ENCODE measurements at regions not wholly inside any gene's neighbourhood (a gene's known extent, or its start where the extent isn't known, plus 50 kb on each side); places are given as distances from the start of the nearest gene placed in this dataset.

- no peaks in the 10 kb centered on the region for H3K27me3 Mint-ChIP-seq
- H3K36me3 Mint-ChIP-seq (ENCODE audit: low read depth), result no peaks in the 10 kb centered on the region
- POLR2A ChIA-PET, result interaction anchor here (0.7 kb wide), 1 partner anchor 52 kb away, joined by 3 read pairs; no protein-coding TSS in a partner anchor
- CTCF ChIA-PET, result no interaction called here
- H3K4me1 Mint-ChIP-seq, result peaks cover 12% of the 10 kb centered on the region
- H3K27ac Mint-ChIP-seq, result no peak overlapping the region
- DNase-seq, result no peak
- no peaks in the 10 kb centered on the region for H3K9me3 Mint-ChIP-seq
- no peak overlapping the region for H3K4me3 Mint-ChIP-seq
These were observed 89.6 kb upstream of the SMNDC1 start for GRCh38 chr10:110394296-110394695.

- ChIA-PET CTCF (interaction anchor here (0.9 to 3.0 kb wide), 3 partner anchors 11 to 38 kb away, joined by 3 to 17 read pairs (median 3); no protein-coding TSS in a partner anchor), POLR2A (no interaction called here)
- H3K27me3 Mint-ChIP-seq, result no peaks in the 10 kb centered on the region
- H3K9me3 Mint-ChIP-seq, result no peaks in the 10 kb centered on the region
- peaks cover 12% of the 10 kb centered on the region for H3K4me1 Mint-ChIP-seq
- H3K36me3 Mint-ChIP-seq (ENCODE audit: low read depth), result no peaks in the 10 kb centered on the region
- H3K27ac Mint-ChIP-seq, result no peak overlapping the region
- DNase-seq, result no peak
- H3K4me3 Mint-ChIP-seq, result no peak overlapping the region
These were observed 90.2 kb upstream of the SMNDC1 start for GRCh38 chr10:110394898-110395297.

GRCh38 chr10:110395350-110396283 lies 90.9 kb upstream of the SMNDC1 start:
- no peaks in the 10 kb centered on the region for H3K36me3 Mint-ChIP-seq (ENCODE audit: low read depth)

GRCh38 chr10:110396284-110396651 lies 91.5 kb upstream of the SMNDC1 start:
- ChIA-PET CTCF (interaction anchor here (0.6 to 3.0 kb wide), 7 partner anchors 10 to 76 kb away, joined by 3 to 17 read pairs (median 4); no protein-coding TSS in a partner anchor), POLR2A (no interaction called here)
- Mint-ChIP-seq H3K9me3 (no peaks in the 10 kb centered on the region), H3K4me3 (no peak overlapping the region), H3K4me1 (peaks cover 14% of the 10 kb centered on the region), H3K27ac (no peak overlapping the region), H3K36me3 (ENCODE audit: low read depth) (no peaks in the 10 kb centered on the region), H3K27me3 (no peaks in the 10 kb centered on the region)
- DNase-seq, result no peak

More at GRCh38 chr10:110395350-110396283, 90.9 kb upstream of the SMNDC1 start:
- Mint-ChIP-seq H3K27ac (no peak overlapping the region), H3K9me3 (no peaks in the 10 kb centered on the region), H3K27me3 (no peaks in the 10 kb centered on the region), H3K4me3 (no peak overlapping the region), H3K4me1 (peaks cover 14% of the 10 kb centered on the region)
- ChIA-PET CTCF (interaction anchor here (0.9 to 3.0 kb wide), 6 partner anchors 10 to 41 kb away, joined by 3 to 17 read pairs (median 4); no protein-coding TSS in a partner anchor), POLR2A (no interaction called here)
- no peak for DNase-seq

- H3K36me3 Mint-ChIP-seq (ENCODE audit: low read depth), result no peaks in the 10 kb centered on the region
- H3K4me3 Mint-ChIP-seq, result no peak overlapping the region
- H3K27me3 Mint-ChIP-seq, result no peaks in the 10 kb centered on the region
- ChIA-PET CTCF (interaction anchor here (1.7 to 1.9 kb wide), 2 partner anchors 12 to 33 kb away, joined by 4 to 7 read pairs; no protein-coding TSS in a partner anchor), POLR2A (no interaction called here)
- no peak overlapping the region for H3K27ac Mint-ChIP-seq
- H3K4me1 Mint-ChIP-seq, result peaks cover 14% of the 10 kb centered on the region
- no peak for DNase-seq
- H3K9me3 Mint-ChIP-seq, result no peaks in the 10 kb centered on the region
These were observed 93.1 kb upstream of the SMNDC1 start for GRCh38 chr10:110397856-110398255.

- CTCF ChIA-PET, result interaction anchor here (1.7 kb wide), 1 partner anchor 12 kb away, joined by 4 read pairs; no protein-coding TSS in a partner anchor
- no peaks in the 10 kb centered on the region for H3K27me3 Mint-ChIP-seq
- no peak overlapping the region for H3K27ac Mint-ChIP-seq
- H3K9me3 Mint-ChIP-seq, result no peaks in the 10 kb centered on the region
- no peak overlapping the region for H3K4me3 Mint-ChIP-seq
- POLR2A ChIA-PET, result no interaction called here
- H3K4me1 Mint-ChIP-seq, result peaks cover 14% of the 10 kb centered on the region
- no peaks in the 10 kb centered on the region for H3K36me3 Mint-ChIP-seq (ENCODE audit: low read depth)
- no peak for DNase-seq
These were observed 93.8 kb upstream of the SMNDC1 start for GRCh38 chr10:110398419-110399105.

- no peaks in the 10 kb centered on the region for H3K36me3 Mint-ChIP-seq (ENCODE audit: low read depth)
- ChIA-PET POLR2A (no interaction called here), CTCF (interaction anchor here (0.7 kb wide), 1 partner anchor 9 kb away, joined by 3 read pairs; no protein-coding TSS in a partner anchor)
- H3K4me1 Mint-ChIP-seq, result peaks cover 15% of the 10 kb centered on the region
- no peak for DNase-seq
- no peaks in the 10 kb centered on the region for H3K9me3 Mint-ChIP-seq
- H3K4me3 Mint-ChIP-seq, result no peak overlapping the region
- no peak overlapping the region for H3K27ac Mint-ChIP-seq
- H3K27me3 Mint-ChIP-seq, result no peaks in the 10 kb centered on the region
These were observed 94.6 kb upstream of the SMNDC1 start for GRCh38 chr10:110399106-110399964.

GRCh38 chr10:110399965-110400933 lies 95.5 kb upstream of the SMNDC1 start:
- ChIA-PET CTCF (interaction anchor here (0.7 to 3.5 kb wide), 3 partner anchors 8 to 12 kb away, joined by 3 to 9 read pairs (median 3); no protein-coding TSS in a partner anchor), POLR2A (no interaction called here)
- Mint-ChIP-seq H3K27ac (no peak overlapping the region), H3K36me3 (ENCODE audit: low read depth) (no peaks in the 10 kb centered on the region), H3K4me3 (no peak overlapping the region), H3K9me3 (no peaks in the 10 kb centered on the region), H3K4me1 (peaks cover 16% of the 10 kb centered on the region), H3K27me3 (no peaks in the 10 kb centered on the region)
- DNase-seq, result no peak

- ChIA-PET POLR2A (no interaction called here), CTCF (interaction anchor here (1.0 to 3.5 kb wide), 4 partner anchors 10 to 54 kb away, joined by 3 to 9 read pairs (median 4); no protein-coding TSS in a partner anchor)
- Mint-ChIP-seq H3K4me3 (no peak overlapping the region), H3K36me3 (ENCODE audit: low read depth) (no peaks in the 10 kb centered on the region), H3K4me1 (peaks cover 9% of the 10 kb centered on the region), H3K27ac (no peak overlapping the region), H3K27me3 (peaks cover 6% of the 10 kb centered on the region), H3K9me3 (no peaks in the 10 kb centered on the region)
- DNase-seq, result no peak
These were observed 96.2 kb upstream of the DUSP5 start for GRCh38 chr10:110401401-110402076.

- Mint-ChIP-seq H3K9me3 (no peaks in the 10 kb centered on the region), H3K4me3 (no peak overlapping the region), H3K27ac (no peak overlapping the region), H3K4me1 (peaks cover 9% of the 10 kb centered on the region), H3K36me3 (ENCODE audit: low read depth) (no peaks in the 10 kb centered on the region), H3K27me3 (peaks cover 9% of the 10 kb centered on the region)
- CTCF ChIA-PET, result interaction anchor here (1.0 to 3.5 kb wide), 5 partner anchors 9 to 54 kb away, joined by 3 to 10 read pairs (median 4); no protein-coding TSS in a partner anchor
- DNase-seq, result no peak
- POLR2A ChIA-PET, result no interaction called here
These were observed 95.7 kb upstream of the DUSP5 start for GRCh38 chr10:110402077-110402416.

GRCh38 chr10:110403593-110403992 lies 94.1 kb upstream of the DUSP5 start:
- H3K36me3 Mint-ChIP-seq (ENCODE audit: low read depth), result no peaks in the 10 kb centered on the region
- peaks cover 13% of the 10 kb centered on the region for H3K27me3 Mint-ChIP-seq
- no peak for DNase-seq
- H3K4me1 Mint-ChIP-seq, result peaks cover 9% of the 10 kb centered on the region
- ChIA-PET CTCF (interaction anchor here (0.8 to 3.5 kb wide), 6 partner anchors 8 to 31 kb away, joined by 3 to 10 read pairs (median 5); no protein-coding TSS in a partner anchor), POLR2A (interaction anchor here (0.6 kb wide), 1 partner anchor 13 kb away, joined by 3 read pairs; no protein-coding TSS in a partner anchor)
- H3K27ac Mint-ChIP-seq, result no peak overlapping the region
- H3K4me3 Mint-ChIP-seq, result no peak overlapping the region
- no peaks in the 10 kb centered on the region for H3K9me3 Mint-ChIP-seq
